ENCODE measurements at regions not wholly inside any gene's neighbourhood (a gene's known extent, or its start where the extent isn't known, plus 50 kb on each side); places are given as distances from the start of the nearest gene placed in this dataset.

DNA sequence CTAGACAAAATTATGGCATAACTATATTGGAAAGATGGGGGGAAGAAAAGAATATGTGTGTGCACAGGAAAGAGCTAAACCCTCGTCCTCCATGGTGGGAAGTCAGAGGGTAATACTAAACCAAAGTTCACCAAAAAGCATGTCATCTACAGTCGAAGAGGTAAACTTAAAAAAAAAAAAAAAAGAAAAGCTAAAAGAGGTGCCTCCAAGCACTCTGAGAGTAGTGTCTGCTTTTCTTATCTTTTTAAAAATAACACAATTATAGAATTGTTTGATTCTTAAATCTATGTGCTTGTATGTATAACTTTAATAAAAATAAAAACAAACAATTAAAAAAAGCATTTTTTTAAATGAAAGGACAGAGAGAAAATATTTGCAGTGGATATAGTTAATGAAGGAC lies 77.3 kb upstream of the MYCN start:
- no peak for TF ChIP-seq CTCF (IDR thresholded peaks at IDR 0.05)
- no peak for TF ChIP-seq POLR2A (IDR thresholded peaks at IDR 0.05)
- Histone ChIP-seq H3K36me3 (no peaks in the 10 kb centered on the region), H3K27ac (no peak overlapping the region), H3K27me3 (no peaks in the 10 kb centered on the region), H3K9me3 (no peaks in the 10 kb centered on the region), H3K4me1 (no peaks in the 10 kb centered on the region), H3K4me3 (no peak overlapping the region)
- DNase-seq = no peak

GRCh38 chr2:15863494-15864175 lies 76.7 kb upstream of the MYCN start:
- Histone ChIP-seq H3K36me3 (no peaks in the 10 kb centered on the region), H3K27me3 (no peaks in the 10 kb centered on the region), H3K4me1 (no peaks in the 10 kb centered on the region), H3K4me3 (no peak overlapping the region), H3K9me3 (no peaks in the 10 kb centered on the region), H3K27ac (no peak overlapping the region)
- no peak for DNase-seq
- TF ChIP-seq CTCF (IDR thresholded peaks at IDR 0.05) (no peak), POLR2A (IDR thresholded peaks at IDR 0.05) (no peak)

- Histone ChIP-seq H3K27ac (no peak overlapping the region), H3K4me1 (no peaks in the 10 kb centered on the region), H3K27me3 (no peaks in the 10 kb centered on the region), H3K4me3 (no peak overlapping the region), H3K9me3 (no peaks in the 10 kb centered on the region), H3K36me3 (no peaks in the 10 kb centered on the region)
- no peak for DNase-seq
- no peak for TF ChIP-seq CTCF (IDR thresholded peaks at IDR 0.05)
- TF ChIP-seq POLR2A (IDR thresholded peaks at IDR 0.05) = no peak
Observed at GRCh38 chr2:15864176-15864769, 76.1 kb upstream of the MYCN start.

DNA sequence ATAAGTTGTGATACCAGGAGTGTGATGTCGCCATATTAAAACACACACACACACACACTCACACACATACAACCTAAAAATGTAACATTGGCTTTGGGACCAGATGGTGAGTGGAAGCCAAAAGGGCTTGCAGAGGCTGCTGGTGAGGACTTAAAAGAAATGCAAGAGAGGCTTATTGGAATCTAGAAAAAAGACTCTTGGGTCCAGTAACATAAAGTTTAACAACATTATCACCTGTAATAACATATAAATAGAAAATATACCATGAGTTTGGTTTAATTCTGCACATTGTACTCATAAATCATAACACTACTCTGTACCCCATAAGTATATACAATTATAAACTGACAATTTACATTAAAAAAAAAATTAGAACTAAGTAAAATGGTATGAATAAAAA lies 74.4 kb upstream of the MYCN start:
- TF ChIP-seq CTCF (IDR thresholded peaks at IDR 0.05) (no peak), POLR2A (IDR thresholded peaks at IDR 0.05) (no peak)
- Histone ChIP-seq H3K36me3 (no peaks in the 10 kb centered on the region), H3K27ac (no peak overlapping the region), H3K4me3 (no peak overlapping the region), H3K4me1 (no peaks in the 10 kb centered on the region), H3K27me3 (no peaks in the 10 kb centered on the region), H3K9me3 (no peaks in the 10 kb centered on the region)
- DNase-seq = no peak

DNA sequence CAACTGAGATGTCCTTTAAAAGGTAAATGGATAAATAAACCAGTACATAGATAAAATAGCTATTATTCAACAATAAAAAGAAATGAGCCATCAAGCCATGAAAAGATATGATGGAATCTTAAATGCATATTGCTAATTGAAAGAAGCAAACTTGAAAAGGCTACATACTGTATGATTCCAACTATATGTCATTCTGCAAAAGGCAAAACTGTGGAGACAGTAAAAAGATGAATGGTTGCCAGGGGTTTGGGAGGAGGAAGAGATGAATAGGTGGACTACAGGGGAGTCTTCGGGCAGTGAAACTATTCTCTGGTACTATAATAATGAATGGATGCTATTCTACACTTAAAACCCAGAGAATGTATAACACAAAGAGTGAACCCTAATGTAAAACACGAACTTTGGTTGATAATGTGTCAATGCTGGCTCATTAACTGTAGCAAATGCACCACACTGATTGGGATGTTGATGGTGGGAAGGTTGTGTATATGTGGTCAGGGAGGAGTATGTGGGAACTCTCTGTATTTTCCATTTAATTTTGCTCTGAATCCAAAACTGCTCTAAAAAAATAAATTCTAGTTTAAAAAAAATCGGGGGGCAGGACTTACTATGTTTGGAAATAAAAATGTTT lies 73.7 kb upstream of the MYCN start:
- TF ChIP-seq CTCF (IDR thresholded peaks at IDR 0.05) (no peak), POLR2A (IDR thresholded peaks at IDR 0.05) (no peak)
- Histone ChIP-seq H3K9me3 (no peaks in the 10 kb centered on the region), H3K27ac (no peak overlapping the region), H3K36me3 (no peaks in the 10 kb centered on the region), H3K4me3 (no peak overlapping the region), H3K4me1 (no peaks in the 10 kb centered on the region), H3K27me3 (no peaks in the 10 kb centered on the region)
- no peak for DNase-seq

Data from Peyer's patch (tissue), 4 donors.